A673 (cell line): ENCODE measurements at regions not wholly inside any gene's neighbourhood (a gene's known extent, or its start where the extent isn't known, plus 50 kb on each side); places are given as distances from the start of the nearest gene placed in this dataset.

Source experiments
- BruUV-seq: library from RNA; stranded (reverse); fragments of 400-500 nt; replicated peaks from 2 replicates; lab custom pipeline; 2021; lab: Mats Ljungman, UMichigan
- CTCF ChIA-PET: fragments of 300-600 bp; sonication (Branson Sonifier 250); formaldehyde crosslinking; loops from one replicate; lab custom pipeline; 2022; ENCODE audit warnings: antibody characterized with exemption; lab: Charles Lee
- POLR2A ChIA-PET: fragments of 300-600 bp; sonication (Branson Sonifier 250); formaldehyde crosslinking; loops from one replicate; lab custom pipeline; 2022; ENCODE audit warnings: antibody characterized with exemption; ENCODE audit not compliant: low non-redundant PET; lab: Charles Lee
- DNase-seq: peaks from one replicate; pipeline ENCODE4 v3.0.0-alpha.2; 2015; ENCODE audit warnings: low spot score
- H3K27ac ChIP-seq: fragments of 200-600 bp; sonication (generic); 2 replicates; pipeline ENCODE4 v1.5.1; 2016; ENCODE audit warnings: mixed run types, low read depth, mild to moderate bottlenecking, mixed read lengths, antibody characterized with exemption, low read length; ENCODE audit not compliant: poor library complexity, severe bottlenecking
- H3K27me3 ChIP-seq: fragments of 200-600 bp; sonication (generic); replicated peaks from 2 replicates; pipeline ENCODE4 v1.6.1; 2017; ENCODE audit warnings: mixed run types, low read depth, mild to moderate bottlenecking, mixed read lengths, antibody characterized with exemption, low read length; ENCODE audit not compliant: insufficient read depth, poor library complexity
- H3K36me3 ChIP-seq: fragments of 200-600 bp; sonication (generic); 2 replicates; pipeline ENCODE4 v1.6.1; 2016; ENCODE audit warnings: mixed run types, mild to moderate bottlenecking, mixed read lengths, antibody characterized with exemption, low read length; ENCODE audit not compliant: insufficient read depth, poor library complexity, severe bottlenecking
- H3K4me1 ChIP-seq: fragments of 200-600 bp; sonication (generic); 2 replicates; pipeline ENCODE4 v1.6.1; 2017; ENCODE audit warnings: mixed run types, mild to moderate bottlenecking, mixed read lengths, antibody characterized with exemption, low read length; ENCODE audit not compliant: insufficient read depth, poor library complexity, severe bottlenecking
- H3K4me3 ChIP-seq: fragments of 200-600 bp; sonication (generic); 2 replicates; pipeline ENCODE4 v1.5.1; 2016; ENCODE audit warnings: low read depth, mixed run types, mild to moderate bottlenecking, mixed read lengths, low read length; ENCODE audit not compliant: poor library complexity, severe bottlenecking
- H3K9me3 ChIP-seq: fragments of 200-600 bp; sonication (generic); 2 replicates; pipeline ENCODE4 v1.6.1; 2016; ENCODE audit warnings: mixed run types, low read depth, mild to moderate bottlenecking, mixed read lengths, antibody characterized with exemption, low read length; ENCODE audit not compliant: poor library complexity, severe bottlenecking
- CTCF ChIP-seq: fragments of 300-800, 200-600 bp; sonication (generic); conservative IDR thresholded peaks from 2 replicates; pipeline ENCODE4 v1.5.1; 2017; ENCODE audit warnings: low read depth, mild to moderate bottlenecking, antibody characterized with exemption, low read length, moderate library complexity, mixed read lengths
- EZH2 ChIP-seq: fragments of 200-600 bp; sonication (generic); IDR thresholded peaks from 2 replicates; pipeline ENCODE4 v1.6.1; 2017; ENCODE audit warnings: borderline replicate concordance, low read depth, mild to moderate bottlenecking, mixed read lengths, antibody characterized with exemption, low read length; ENCODE audit not compliant: poor library complexity, severe bottlenecking
- intact Hi-C: fragments of 100-400 bp; cut with micrococcal nuclease; formaldehyde crosslinking; loops from one replicate; pipeline ENCODE4 v1.10.0; 2022; ENCODE audit not compliant: unreplicated experiment

GRCh38 chr10:6766131-6766801 lies 186.2 kb upstream of the PRKCQ start:
- Histone ChIP-seq H3K4me1 (peaks cover 42% of the 10 kb centered on the region), H3K4me3 (peak overlapping the region; percentile 5), H3K27me3 (no peaks in the 10 kb centered on the region), H3K27ac (peak overlapping the region; percentile 83), H3K36me3 (no peaks in the 10 kb centered on the region), H3K9me3 (no peaks in the 10 kb centered on the region)
- CTCF ChIA-PET, result no interaction called here
- peak; percentile 78 for DNase-seq
- POLR2A ChIA-PET, result no interaction called here
- no peak for TF ChIP-seq EZH2
- TF ChIP-seq CTCF, result no peak
- intact Hi-C loops, result no loop called here
- BruUV-seq, result no TSS peak

- TF ChIP-seq CTCF (no peak), EZH2 (no peak)
- Histone ChIP-seq H3K27ac (peak overlapping the region; percentile 55), H3K36me3 (no peaks in the 10 kb centered on the region), H3K4me1 (peaks cover 42% of the 10 kb centered on the region), H3K27me3 (no peaks in the 10 kb centered on the region), H3K9me3 (no peaks in the 10 kb centered on the region), H3K4me3 (no peak overlapping the region)
- DNase-seq, result no peak
- no TSS peak for BruUV-seq
- POLR2A ChIA-PET, result no interaction called here
- CTCF ChIA-PET, result no interaction called here
- intact Hi-C loops, result no loop called here
Observed at GRCh38 chr10:6763423-6763822, 183.3 kb upstream of the PRKCQ start.

GRCh38 chr10:6763001-6763400 lies 182.9 kb upstream of the PRKCQ start:
- POLR2A ChIA-PET, result no interaction called here

More at GRCh38 chr10:6763001-6763400, 182.9 kb upstream of the PRKCQ start:
- H3K36me3 ChIP-seq, result no peaks in the 10 kb centered on the region
- CTCF ChIA-PET, result no interaction called here
- BruUV-seq, result no TSS peak
- intact Hi-C loops, result no loop called here
- DNase-seq, result no peak
- H3K4me3 ChIP-seq, result no peak overlapping the region
- TF ChIP-seq EZH2, result no peak
- no peak for TF ChIP-seq CTCF
- H3K27me3 ChIP-seq, result no peaks in the 10 kb centered on the region
- H3K9me3 ChIP-seq, result no peaks in the 10 kb centered on the region
- peak overlapping the region; percentile 55 for H3K27ac ChIP-seq
- peaks cover 42% of the 10 kb centered on the region for H3K4me1 ChIP-seq
